Uterus (tissue), 2 donors: ENCODE measurements at regions not wholly inside any gene's neighbourhood (a gene's known extent, or its start where the extent isn't known, plus 50 kb on each side); places are given as distances from the start of the nearest gene placed in this dataset.

Source experiments
- POLR2A ChIP-seq, 2 donors: fragments of 450-650 bp; IDR thresholded peaks; one replicate each; pipeline ENCODE4 v1.6.1; 2016; ENCODE audit warnings: antibody characterized with exemption in 2 of 2, mild to moderate bottlenecking in 1 of 2, moderate library complexity in 1 of 2
- TF ChIP-seq, protein P1 (sequence below), 4 experiments: fragments of 200-600 bp in 2 of 4; fragments of 450-650 bp in 2 of 4; sonication (generic) in 2 of 4; IDR thresholded peaks; one replicate each; pipeline ENCODE4 v1.5.1; 2016 to 2019; ENCODE audit warnings: antibody characterized with exemption in 4 of 4, mild to moderate bottlenecking in 2 of 4, moderate library complexity in 1 of 4

DNA sequence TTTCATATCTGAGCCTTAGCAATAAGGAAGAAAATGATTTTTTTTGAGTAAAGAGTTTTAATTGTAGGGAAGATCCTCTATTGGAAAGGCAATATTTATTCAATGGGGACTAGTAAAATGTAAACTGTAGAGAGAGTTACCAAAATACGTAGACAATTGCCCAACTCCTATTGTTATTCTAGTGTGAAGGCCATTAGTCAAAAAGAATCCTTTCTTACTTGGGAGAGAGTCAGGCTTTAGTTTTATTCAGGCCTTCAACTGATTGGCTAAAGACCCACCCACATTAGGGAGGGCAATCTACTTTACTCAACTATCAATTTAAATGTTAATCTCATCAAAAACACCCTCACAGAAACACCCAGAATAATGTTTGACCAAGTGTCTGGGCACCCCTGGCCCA is 485.8 kb upstream of the ATXN7L3B start:
- TF ChIP-seq, protein P1, sequence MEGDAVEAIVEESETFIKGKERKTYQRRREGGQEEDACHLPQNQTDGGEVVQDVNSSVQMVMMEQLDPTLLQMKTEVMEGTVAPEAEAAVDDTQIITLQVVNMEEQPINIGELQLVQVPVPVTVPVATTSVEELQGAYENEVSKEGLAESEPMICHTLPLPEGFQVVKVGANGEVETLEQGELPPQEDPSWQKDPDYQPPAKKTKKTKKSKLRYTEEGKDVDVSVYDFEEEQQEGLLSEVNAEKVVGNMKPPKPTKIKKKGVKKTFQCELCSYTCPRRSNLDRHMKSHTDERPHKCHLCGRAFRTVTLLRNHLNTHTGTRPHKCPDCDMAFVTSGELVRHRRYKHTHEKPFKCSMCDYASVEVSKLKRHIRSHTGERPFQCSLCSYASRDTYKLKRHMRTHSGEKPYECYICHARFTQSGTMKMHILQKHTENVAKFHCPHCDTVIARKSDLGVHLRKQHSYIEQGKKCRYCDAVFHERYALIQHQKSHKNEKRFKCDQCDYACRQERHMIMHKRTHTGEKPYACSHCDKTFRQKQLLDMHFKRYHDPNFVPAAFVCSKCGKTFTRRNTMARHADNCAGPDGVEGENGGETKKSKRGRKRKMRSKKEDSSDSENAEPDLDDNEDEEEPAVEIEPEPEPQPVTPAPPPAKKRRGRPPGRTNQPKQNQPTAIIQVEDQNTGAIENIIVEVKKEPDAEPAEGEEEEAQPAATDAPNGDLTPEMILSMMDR (IDR thresholded peaks at IDR 0.05): no peak
- no peak for TF ChIP-seq POLR2A (IDR thresholded peaks at IDR 0.05)
